Parathyroid adenoma (tissue), 2 donors: ENCODE measurements at regions not wholly inside any gene's neighbourhood (a gene's known extent, or its start where the extent isn't known, plus 50 kb on each side); places are given as distances from the start of the nearest gene placed in this dataset.

Experiments used
- H2AFZ ChIP-seq: fragments of 300-600 bp; sonication (generic); one replicate; pipeline ENCODE4 v1.7.0; 2017; ENCODE audit warnings: antibody characterized with exemption, mild to moderate bottlenecking
- H3K27ac ChIP-seq: fragments of 300-600 bp; sonication (generic); one replicate; pipeline ENCODE4 v1.7.0; 2017
- H3K27me3 ChIP-seq: fragments of 300-600 bp; sonication (generic); one replicate; pipeline ENCODE4 v1.7.0; 2017; ENCODE audit warnings: low read length; ENCODE audit not compliant: control insufficient read depth, insufficient read depth
- H3K36me3 ChIP-seq: fragments of 300-600 bp; sonication (generic); one replicate; pipeline ENCODE4 v1.7.0; 2017; ENCODE audit warnings: low read length; ENCODE audit not compliant: control insufficient read depth, insufficient read depth
- H3K4me1 ChIP-seq: fragments of 300-600 bp; sonication (generic); one replicate; pipeline ENCODE4 v1.7.0; 2017; ENCODE audit warnings: control low read depth
- H3K4me2 ChIP-seq: fragments of 300-600 bp; sonication (generic); one replicate; pipeline ENCODE4 v1.7.0; 2017; ENCODE audit warnings: low read length
- H3K4me3 ChIP-seq: fragments of 300-600 bp; sonication (generic); one replicate; pipeline ENCODE4 v1.7.0; 2017; ENCODE audit warnings: low read depth, low read length
- H3K79me2 ChIP-seq: fragments of 300-600 bp; sonication (generic); one replicate; pipeline ENCODE4 v1.7.0; 2017; ENCODE audit warnings: control low read depth
- H3K9ac ChIP-seq: fragments of 300-600 bp; sonication (generic); one replicate; pipeline ENCODE4 v1.7.0; 2017; ENCODE audit warnings: mild to moderate bottlenecking
- H3K9me3 ChIP-seq: fragments of 300-600 bp; sonication (generic); one replicate; pipeline ENCODE4 v1.7.0; 2017; ENCODE audit warnings: low read length; ENCODE audit not compliant: control insufficient read depth
- CTCF ChIP-seq: fragments of 300-600 bp; sonication (generic); IDR thresholded peaks from one replicate; pipeline ENCODE4 v1.7.0; 2017; ENCODE audit warnings: antibody characterized with exemption, mild to moderate bottlenecking
- donor health status: primary hyperparathyroidism.

GRCh38 chr2:20147351-20147750 lies 77.6 kb downstream of the SDC1 start:
- H3K4me3 ChIP-seq = no peak overlapping the region
- no peak for TF ChIP-seq CTCF
- no peaks in the 10 kb centered on the region for H3K79me2 ChIP-seq
- H3K9ac ChIP-seq = no peak overlapping the region
- no peak overlapping the region for H2AFZ ChIP-seq
- H3K4me1 ChIP-seq = no peaks in the 10 kb centered on the region
- no peaks in the 10 kb centered on the region for H3K9me3 ChIP-seq
- H3K27me3 ChIP-seq = no peaks in the 10 kb centered on the region
- H3K27ac ChIP-seq = no peak overlapping the region
- no peak overlapping the region for H3K4me2 ChIP-seq
- H3K36me3 ChIP-seq = no peaks in the 10 kb centered on the region

- no peak overlapping the region for H3K4me3 ChIP-seq
- no peak for TF ChIP-seq CTCF
- H3K27me3 ChIP-seq = no peaks in the 10 kb centered on the region
- no peaks in the 10 kb centered on the region for H3K9me3 ChIP-seq
- H3K27ac ChIP-seq = no peak overlapping the region
- no peaks in the 10 kb centered on the region for H3K79me2 ChIP-seq
- no peak overlapping the region for H3K9ac ChIP-seq
- H3K36me3 ChIP-seq = no peaks in the 10 kb centered on the region
- H3K4me2 ChIP-seq = no peak overlapping the region
- H3K4me1 ChIP-seq = no peaks in the 10 kb centered on the region
- H2AFZ ChIP-seq = no peak overlapping the region
Observed at GRCh38 chr2:20146401-20146800, 78.5 kb downstream of the SDC1 start.

GRCh38 chr2:20145497-20146193 lies 79.3 kb downstream of the SDC1 start:
- H3K27me3 ChIP-seq = no peaks in the 10 kb centered on the region
- no peak overlapping the region for H3K9ac ChIP-seq
- no peak overlapping the region for H2AFZ ChIP-seq
- H3K36me3 ChIP-seq = no peaks in the 10 kb centered on the region
- no peaks in the 10 kb centered on the region for H3K79me2 ChIP-seq
- H3K27ac ChIP-seq = no peak overlapping the region
- no peak overlapping the region for H3K4me2 ChIP-seq
- no peaks in the 10 kb centered on the region for H3K9me3 ChIP-seq
- H3K4me3 ChIP-seq = no peak overlapping the region
- H3K4me1 ChIP-seq = no peaks in the 10 kb centered on the region
- TF ChIP-seq CTCF = no peak

GRCh38 chr2:20144861-20145260 lies 80.1 kb downstream of the SDC1 start:
- Histone ChIP-seq H3K79me2 (no peaks in the 10 kb centered on the region), H3K9ac (no peak overlapping the region), H3K4me2 (no peak overlapping the region), H3K27ac (no peak overlapping the region), H3K36me3 (no peaks in the 10 kb centered on the region), H3K4me3 (no peak overlapping the region), H3K27me3 (no peaks in the 10 kb centered on the region), H3K4me1 (no peaks in the 10 kb centered on the region), H2AFZ (no peak overlapping the region), H3K9me3 (no peaks in the 10 kb centered on the region)
- no peak for TF ChIP-seq CTCF

- Histone ChIP-seq H3K36me3 (no peaks in the 10 kb centered on the region), H3K9ac (no peak overlapping the region), H3K9me3 (no peaks in the 10 kb centered on the region), H2AFZ (no peak overlapping the region), H3K4me3 (no peak overlapping the region), H3K27me3 (no peaks in the 10 kb centered on the region), H3K4me2 (no peak overlapping the region), H3K79me2 (no peaks in the 10 kb centered on the region), H3K4me1 (no peaks in the 10 kb centered on the region), H3K27ac (no peak overlapping the region)
- no peak for TF ChIP-seq CTCF
Observed at GRCh38 chr2:20144196-20144595, 80.7 kb downstream of the SDC1 start.
